Endothelial cell of umbilical vein (primary cell): ENCODE measurements at regions not wholly inside any gene's neighbourhood (a gene's known extent, or its start where the extent isn't known, plus 50 kb on each side); places are given as distances from the start of the nearest gene placed in this dataset.
"Not testable (repeated sequence)": the region's sequence is repeated elsewhere in the genome, so short reads cannot be mapped to it uniquely, and the experiment has no call there.

Experiments used
- BruUV-seq: library from RNA; stranded (reverse); fragments of 400-500 nt; replicated peaks from 2 replicates; lab custom pipeline; 2021; lab: Mats Ljungman, UMichigan
- CTCF ChIA-PET: fragments of 300-600, 350-600 bp; sonication (Branson Sonifier 250); formaldehyde crosslinking; loops from one replicate; lab custom pipeline; 2021; ENCODE audit warnings: antibody characterized with exemption, inconsistent platforms; lab: Charles Lee
- POLR2A ChIA-PET: fragments of 300-600, 350-600 bp; sonication (Branson Sonifier 250); formaldehyde crosslinking; loops from one replicate; lab custom pipeline; 2021; ENCODE audit warnings: antibody characterized with exemption, inconsistent platforms; lab: Charles Lee
- DNase-seq: peaks from one replicate; pipeline ENCODE4 v3.0.0-alpha.2; 2011; ENCODE audit warnings: low read depth, low spot score
- FAIRE-seq: peaks from 2 replicates; lab custom pipeline; 2011; peaks lifted over from hg19 to GRCh38; lab: Jason Lieb, UNC
- H2AFZ ChIP-seq: 2 replicates; pipeline ENCODE4 v1.6.0; 2012; ENCODE audit warnings: low read depth, low read length, control low read depth, inconsistent platforms
- H3K27ac ChIP-seq: 2 replicates; pipeline ENCODE4 v1.5.1; 2011; ENCODE audit warnings: low read depth, mild to moderate bottlenecking, control low read depth, low read length, moderate library complexity; ENCODE audit not compliant: insufficient read depth
- H3K27me3 ChIP-seq, 2 experiments: 2 replicates each; pipeline versions ENCODE4 v1.6.0 to v1.6.1; 2011; ENCODE audit warnings: low read length in 2 of 2, mixed read lengths in 1 of 2; ENCODE audit not compliant: control insufficient read depth in 2 of 2, insufficient read depth in 2 of 2
- H3K36me3 ChIP-seq, 2 experiments: 2 replicates in 1 of 2; 3 replicates in 1 of 2; pipeline ENCODE4 v1.5.1; 2011; ENCODE audit warnings: low read length in 2 of 2, mild to moderate bottlenecking in 1 of 2, moderate library complexity in 1 of 2; ENCODE audit not compliant: control insufficient read depth in 2 of 2, insufficient read depth in 2 of 2; ENCODE audit errors: extremely low read depth in 1 of 2
- H3K4me1 ChIP-seq: 3 replicates; pipeline ENCODE4 v1.5.1; 2011; ENCODE audit warnings: mild to moderate bottlenecking, low read length; ENCODE audit not compliant: control insufficient read depth, insufficient read depth; ENCODE audit errors: extremely low read depth
- H3K4me2 ChIP-seq: 2 replicates; pipeline ENCODE4 v1.6.1; 2011; ENCODE audit warnings: low read length, control low read depth, mixed read lengths; ENCODE audit not compliant: insufficient read depth
- H3K4me3 ChIP-seq, 3 experiments: fragments of 200-600 bp in 1 of 3; sonication (generic), shearing (Covaris generic) in 1 of 3; replicated peaks in 1 of 3; 2 replicates each; pipeline ENCODE4 v1.5.1; 2011 to 2016; ENCODE audit warnings: control low read depth in 3 of 3, low read length in 3 of 3, mild to moderate bottlenecking in 2 of 3, inconsistent platforms in 1 of 3, low read depth in 1 of 3, moderate library complexity in 1 of 3; ENCODE audit not compliant: insufficient read depth in 1 of 3
- H3K79me2 ChIP-seq: 2 replicates; pipeline ENCODE4 v1.6.0; 2012; ENCODE audit warnings: low read length, inconsistent platforms; ENCODE audit not compliant: control insufficient read depth, insufficient read depth
- H3K9ac ChIP-seq: replicated peaks from 2 replicates; pipeline ENCODE3; 2011; ENCODE audit warnings: low read length, control low read depth; ENCODE audit not compliant: insufficient read depth; ENCODE audit errors: extremely low read depth
- H3K9me1 ChIP-seq: replicated peaks from 3 replicates; pipeline ENCODE4 v1.6.0; 2011; ENCODE audit warnings: mild to moderate bottlenecking, low read length; ENCODE audit not compliant: control insufficient read depth, insufficient read depth; ENCODE audit errors: extremely low read depth
- H3K9me3 ChIP-seq: replicated peaks from 2 replicates; pipeline ENCODE4 v1.5.1; 2012; ENCODE audit warnings: low read length, inconsistent platforms; ENCODE audit not compliant: control insufficient read depth, insufficient read depth
- H4K20me1 ChIP-seq: replicated peaks from 2 replicates; pipeline ENCODE3; 2011; ENCODE audit warnings: mild to moderate bottlenecking, low read length; ENCODE audit not compliant: control insufficient read depth, insufficient read depth; ENCODE audit errors: extremely low read depth
- EZH2 ChIP-seq: IDR thresholded peaks from 2 replicates; pipeline ENCODE4 v1.6.1; 2012; ENCODE audit warnings: borderline replicate concordance, low read depth, mild to moderate bottlenecking, moderate library complexity, low read length, inconsistent platforms; ENCODE audit not compliant: severe bottlenecking
- GATA2 ChIP-seq: IDR thresholded peaks from 2 replicates; pipeline ENCODE4 v1.7.0; 2011; ENCODE audit warnings: low read depth, mild to moderate bottlenecking, moderate library complexity, mixed read lengths, low read length; ENCODE audit not compliant: insufficient read length, insufficient read depth
- MAX ChIP-seq: IDR thresholded peaks from 2 replicates; pipeline ENCODE4 v1.6.1; 2011; ENCODE audit not compliant: insufficient read depth, insufficient read length
- POLR2A ChIP-seq: IDR thresholded peaks from 2 replicates; pipeline ENCODE4 v1.6.1; 2012; ENCODE audit warnings: low read depth, mild to moderate bottlenecking, control low read depth, low read length
- dilution Hi-C: fragments of 300-500 bp; cut with MboI; formaldehyde crosslinking; loops from one replicate; pipeline ENCODE4 v1.15.0; 2019; ENCODE audit warnings: low sequenced_read_pairs; ENCODE audit not compliant: extremely low pct_ligation_motif_present
- intact Hi-C: fragments of 100-400 bp; cut with micrococcal nuclease; formaldehyde crosslinking; loops from one replicate; pipeline ENCODE4 v1.10.0; 2022

- ChIA-PET CTCF (no interaction called here), POLR2A (no interaction called here)
- no peaks in the 10 kb centered on the region for H4K20me1 ChIP-seq
- no peak overlapping the region for H3K27ac ChIP-seq
- TF ChIP-seq POLR2A, result no peak
- no peak for TF ChIP-seq MAX
- no peak for TF ChIP-seq GATA2
- no peak for DNase-seq
- no peaks in the 10 kb centered on the region for H3K79me2 ChIP-seq
- peaks cover 0 to 6% of the 10 kb centered on the region in 2 experiments for H3K27me3 ChIP-seq
- H3K36me3 ChIP-seq, result no peaks in the 10 kb centered on the region
- no peaks in the 10 kb centered on the region for H3K9me3 ChIP-seq
- BruUV-seq, result no TSS peak
- no peak for FAIRE-seq
- no peak overlapping the region for H2AFZ ChIP-seq
- dilution Hi-C loops, result no loop called here
- no peak overlapping the region for H3K9ac ChIP-seq
- intact Hi-C loops, result no loop called here
- no peak overlapping the region for H3K4me3 ChIP-seq
- no peak overlapping the region for H3K4me2 ChIP-seq
- H3K4me1 ChIP-seq, result no peaks in the 10 kb centered on the region
- H3K9me1 ChIP-seq, result no peaks in the 10 kb centered on the region
Measured at GRCh38 chr4:152054731-152055130, 293.9 kb upstream of the GATB start.

DNA sequence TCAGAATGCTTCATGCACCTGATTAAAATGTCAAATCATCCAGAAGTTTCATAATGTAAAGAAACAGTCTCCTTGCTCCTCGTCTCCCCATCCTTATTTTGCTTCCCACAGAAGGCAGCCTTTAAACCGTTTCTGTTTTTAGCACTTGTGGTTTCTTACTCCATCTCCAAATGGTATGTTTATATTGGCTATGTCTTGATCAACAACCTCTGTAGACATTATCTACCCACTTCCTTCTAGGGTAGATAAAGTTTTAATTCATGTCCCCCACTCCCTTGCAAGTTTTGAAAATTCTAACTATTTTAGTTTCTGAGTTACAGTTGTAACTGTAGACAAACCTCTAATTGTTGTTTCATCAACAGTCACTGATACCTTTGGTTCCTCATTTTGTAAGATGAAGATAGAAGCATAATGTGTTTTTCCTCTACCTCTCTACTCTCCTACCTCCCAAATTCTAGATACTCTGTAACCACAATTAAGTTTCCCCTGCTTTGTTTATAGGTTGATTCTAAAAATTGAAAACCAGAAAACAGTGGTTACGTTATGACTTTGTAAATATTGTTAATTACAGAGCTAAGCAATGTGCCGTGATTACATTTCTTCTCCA is 291.7 kb upstream of the GATB start:
- no peaks in the 10 kb centered on the region for H3K36me3 ChIP-seq
- no peaks in the 10 kb centered on the region for H4K20me1 ChIP-seq
- H3K4me2 ChIP-seq, result no peak overlapping the region
- no peak overlapping the region for H2AFZ ChIP-seq
- no peaks in the 10 kb centered on the region for H3K4me1 ChIP-seq
- FAIRE-seq (no peak), DNase-seq (no peak)
- dilution Hi-C loops (no loop called here), intact Hi-C loops (no loop called here)
- TF ChIP-seq GATA2 (no peak), EZH2 (no peak)
- no TSS peak for BruUV-seq
- ChIA-PET POLR2A (no interaction called here), CTCF (no interaction called here)
- no peak overlapping the region for H3K4me3 ChIP-seq
- H3K27ac ChIP-seq, result no peak overlapping the region
- no peak overlapping the region for H3K9ac ChIP-seq
- peaks cover 6 to 8% of the 10 kb centered on the region in 2 experiments for H3K27me3 ChIP-seq
- no peaks in the 10 kb centered on the region for H3K79me2 ChIP-seq
- no peaks in the 10 kb centered on the region for H3K9me3 ChIP-seq
- H3K9me1 ChIP-seq, result no peaks in the 10 kb centered on the region

GRCh38 chr4:152051332-152051731 is 290.5 kb upstream of the GATB start:
- intact Hi-C loops, H3K9ac ChIP-seq, H3K9me1 ChIP-seq, dilution Hi-C loops, BruUV-seq, H3K79me2 ChIP-seq, H3K36me3 ChIP-seq, H3K4me3 ChIP-seq, H3K4me2 ChIP-seq, H3K27ac ChIP-seq, POLR2A ChIA-PET, H2AFZ ChIP-seq, DNase-seq, FAIRE-seq, H3K4me1 ChIP-seq, H3K9me3 ChIP-seq, H4K20me1 ChIP-seq, H3K27me3 ChIP-seq: not testable (repeated sequence)
- CTCF ChIA-PET, result interaction anchor here (1.0 kb wide), 1 partner anchor 13 kb away, joined by 3 read pairs; no protein-coding TSS in a partner anchor
